Epithelial cell of proximal tubule (primary cell): ENCODE measurements at regions not wholly inside any gene's neighbourhood (a gene's known extent, or its start where the extent isn't known, plus 50 kb on each side); places are given as distances from the start of the nearest gene placed in this dataset.

Source experiments
- DNase-seq: peaks from one replicate; pipeline ENCODE4 v3.0.0-alpha.2; 2011; ENCODE audit warnings: low read depth
- H3K4me3 ChIP-seq: 2 replicates; pipeline ENCODE4 v1.5.1; 2011; ENCODE audit warnings: low read depth, mild to moderate bottlenecking, low read length
- TF ChIP-seq, protein P1 (sequence below): conservative IDR thresholded peaks from 2 replicates; pipeline ENCODE4 v1.5.1; 2012; ENCODE audit warnings: low read depth, mild to moderate bottlenecking, low read length

DNA sequence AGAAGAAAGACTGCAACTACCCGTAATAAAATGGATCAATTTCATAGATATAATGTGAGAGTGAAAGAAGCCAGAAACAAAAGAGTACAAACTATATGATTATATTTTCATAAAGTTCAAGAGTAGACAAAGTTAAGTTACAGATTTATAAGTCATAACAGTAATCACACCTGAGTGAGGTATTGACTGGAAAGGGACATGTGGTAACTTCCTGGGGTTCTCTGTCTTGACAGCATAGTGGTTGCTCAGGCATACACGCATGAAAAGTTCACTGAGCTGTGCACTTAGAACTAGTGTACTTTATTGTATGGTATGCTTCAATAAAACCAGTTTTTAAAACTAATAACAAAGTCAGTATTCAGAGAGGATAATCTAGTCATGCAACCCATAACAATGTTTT lies 653.6 kb downstream of the EPM2A start:
- no peak for DNase-seq
- TF ChIP-seq, protein P1, sequence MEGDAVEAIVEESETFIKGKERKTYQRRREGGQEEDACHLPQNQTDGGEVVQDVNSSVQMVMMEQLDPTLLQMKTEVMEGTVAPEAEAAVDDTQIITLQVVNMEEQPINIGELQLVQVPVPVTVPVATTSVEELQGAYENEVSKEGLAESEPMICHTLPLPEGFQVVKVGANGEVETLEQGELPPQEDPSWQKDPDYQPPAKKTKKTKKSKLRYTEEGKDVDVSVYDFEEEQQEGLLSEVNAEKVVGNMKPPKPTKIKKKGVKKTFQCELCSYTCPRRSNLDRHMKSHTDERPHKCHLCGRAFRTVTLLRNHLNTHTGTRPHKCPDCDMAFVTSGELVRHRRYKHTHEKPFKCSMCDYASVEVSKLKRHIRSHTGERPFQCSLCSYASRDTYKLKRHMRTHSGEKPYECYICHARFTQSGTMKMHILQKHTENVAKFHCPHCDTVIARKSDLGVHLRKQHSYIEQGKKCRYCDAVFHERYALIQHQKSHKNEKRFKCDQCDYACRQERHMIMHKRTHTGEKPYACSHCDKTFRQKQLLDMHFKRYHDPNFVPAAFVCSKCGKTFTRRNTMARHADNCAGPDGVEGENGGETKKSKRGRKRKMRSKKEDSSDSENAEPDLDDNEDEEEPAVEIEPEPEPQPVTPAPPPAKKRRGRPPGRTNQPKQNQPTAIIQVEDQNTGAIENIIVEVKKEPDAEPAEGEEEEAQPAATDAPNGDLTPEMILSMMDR = no peak
- H3K4me3 ChIP-seq = no peak overlapping the region

DNA sequence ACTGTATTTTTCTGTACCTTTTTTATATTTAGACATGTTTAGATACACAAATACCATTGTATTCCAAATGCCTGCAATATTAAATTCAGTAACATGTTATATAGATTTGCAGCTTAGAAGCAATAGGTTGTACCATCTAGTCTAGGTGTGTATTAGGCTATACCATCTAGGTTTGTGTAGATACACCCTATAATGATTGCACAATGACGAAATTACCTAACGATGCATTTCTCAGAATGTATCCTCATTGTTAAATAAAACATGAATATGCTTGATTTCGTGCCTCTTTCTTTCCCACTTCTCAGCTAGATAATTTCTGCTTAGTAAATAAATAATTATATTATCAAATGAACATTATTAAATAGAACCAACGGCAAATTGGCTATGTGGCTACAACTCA lies 653.0 kb downstream of the EPM2A start:
- TF ChIP-seq, protein P1 = no peak
- no peak for DNase-seq

DNA sequence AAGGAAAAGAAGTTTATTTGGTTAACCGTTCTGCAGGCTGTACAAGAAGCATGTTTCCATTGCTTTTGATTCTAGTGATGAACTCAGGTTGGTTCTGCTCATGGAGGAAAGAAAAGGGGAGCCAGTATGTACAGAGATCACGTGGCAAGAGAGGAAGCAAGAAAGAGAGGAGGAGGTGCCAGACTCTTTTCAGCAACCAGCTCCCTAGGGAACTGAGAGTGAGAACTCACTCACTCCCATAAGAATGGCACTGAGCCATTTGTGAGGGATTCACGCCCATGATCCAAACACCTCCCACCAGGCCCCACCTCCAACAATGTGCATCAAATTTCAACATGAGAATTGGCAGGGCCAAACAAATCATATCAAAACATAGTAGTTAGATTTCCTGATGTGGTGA lies 649.1 kb downstream of the EPM2A start:
- no peak for DNase-seq
- H3K4me3 ChIP-seq = no peak overlapping the region
- TF ChIP-seq, protein P1 = no peak

More for the DNA sequence above, 653.0 kb downstream of the EPM2A start:
- no peak overlapping the region for H3K4me3 ChIP-seq

DNA sequence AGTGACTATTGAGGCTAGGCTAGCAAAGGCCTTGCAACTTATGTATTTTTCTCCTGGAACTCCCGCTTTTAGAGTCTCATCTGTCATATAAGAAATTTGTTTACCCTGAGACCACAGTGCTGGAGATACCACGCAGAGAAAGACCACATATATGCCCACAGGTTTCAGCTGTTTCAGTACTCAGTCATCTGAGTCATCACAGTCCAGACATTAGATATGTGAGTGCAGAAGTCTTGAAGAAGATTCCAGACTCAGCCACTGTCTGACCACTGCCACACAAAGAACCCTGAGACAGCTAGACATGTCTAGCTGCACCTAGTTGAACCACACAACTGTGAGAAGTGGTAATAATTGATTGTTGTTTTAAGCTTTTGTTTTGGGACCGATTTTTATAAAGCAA lies 648.3 kb downstream of the EPM2A start:
- no peak for DNase-seq
- no peak overlapping the region for H3K4me3 ChIP-seq
- TF ChIP-seq, protein P1 = no peak

DNA sequence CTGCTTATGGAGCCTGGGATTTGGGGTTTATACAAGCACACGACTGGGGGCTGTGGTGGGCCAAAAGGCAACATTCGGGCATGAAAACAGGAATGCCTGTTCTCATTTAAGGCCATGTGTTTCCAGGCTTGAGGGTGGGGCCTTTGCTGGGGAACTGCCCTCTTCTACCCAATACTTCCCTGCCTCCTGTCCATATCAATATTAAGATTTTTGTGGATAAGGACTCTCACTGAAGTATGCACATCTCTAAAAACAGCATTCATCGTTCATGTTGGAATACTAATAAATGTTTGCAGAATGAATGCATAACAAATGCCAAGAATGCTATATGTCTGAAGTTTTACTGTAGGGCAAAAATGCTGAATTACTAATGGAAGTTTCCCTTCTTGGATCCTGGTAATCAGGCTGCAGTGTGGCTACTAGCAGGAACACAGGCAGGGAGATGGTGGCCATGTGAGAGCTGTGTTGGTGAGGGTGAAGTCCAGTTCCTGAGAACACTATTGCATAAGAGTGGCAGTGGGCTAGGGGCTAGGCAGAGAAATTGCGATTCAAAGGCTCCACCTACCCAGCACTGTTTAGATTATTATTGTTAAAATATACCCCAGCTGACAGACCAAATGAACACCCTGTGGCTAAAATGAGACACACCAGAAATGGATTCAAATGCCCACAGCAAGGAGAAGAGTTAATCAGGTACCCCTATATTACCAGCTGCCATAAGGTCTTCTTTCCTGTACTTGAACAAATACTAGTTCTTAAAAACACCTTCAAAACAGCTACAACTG lies 644.3 kb downstream of the EPM2A start:
- no peak overlapping the region for H3K4me3 ChIP-seq
- no peak for DNase-seq
- TF ChIP-seq, protein P1 = no peak

DNA sequence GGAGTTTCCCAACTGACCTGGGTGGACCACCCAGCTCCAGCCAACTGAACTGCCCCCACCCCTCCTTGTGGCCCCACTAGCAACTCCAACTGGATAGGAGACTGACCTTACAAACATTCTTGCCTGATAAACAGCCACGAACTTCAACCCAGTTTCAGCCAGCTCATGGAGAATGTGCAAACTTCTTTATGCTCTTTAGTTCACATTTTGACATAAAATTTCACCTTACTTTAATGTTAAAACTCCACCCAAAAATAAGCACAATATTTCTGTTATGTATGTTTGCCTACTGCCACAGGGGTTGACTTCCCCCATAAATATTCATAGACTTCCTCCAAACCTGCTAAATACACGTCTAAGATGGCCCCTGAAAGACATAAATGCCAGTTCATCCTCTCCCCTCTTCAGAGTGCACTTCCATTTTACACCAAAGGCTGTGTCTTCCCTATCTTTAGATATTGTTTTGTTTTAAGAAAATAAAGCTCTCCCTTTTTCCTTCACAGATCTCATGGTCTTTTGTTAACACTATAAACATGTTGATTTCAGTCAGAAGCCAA lies 643.7 kb downstream of the EPM2A start:
- no peak for DNase-seq
- TF ChIP-seq, protein P1 = no peak
- H3K4me3 ChIP-seq = no peak overlapping the region

DNA sequence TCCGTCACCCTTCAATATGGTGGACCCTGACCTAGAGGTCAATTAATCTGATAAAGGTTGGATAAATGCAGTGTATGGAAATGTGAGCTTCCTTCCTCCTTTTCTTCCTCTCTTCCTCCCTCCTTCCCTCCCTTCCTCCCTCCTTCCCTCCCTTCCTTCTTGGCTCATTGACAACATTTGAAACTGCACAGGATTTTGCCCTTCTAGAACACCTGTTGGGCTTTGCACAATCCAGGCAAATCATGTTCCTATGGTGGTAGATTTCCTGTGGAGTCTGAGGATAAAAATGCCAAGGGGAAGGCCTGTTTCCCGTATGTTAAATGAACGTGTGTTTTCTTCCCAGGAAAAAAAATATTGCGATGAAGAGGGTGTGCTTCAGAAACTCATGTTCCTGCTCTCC lies 642.8 kb downstream of the EPM2A start:
- TF ChIP-seq, protein P1 = no peak
- DNase-seq = no peak
- H3K4me3 ChIP-seq = no peak overlapping the region
